GM21825 (cell line): ENCODE measurements at regions not wholly inside any gene's neighbourhood (a gene's known extent, or its start where the extent isn't known, plus 50 kb on each side); places are given as distances from the start of the nearest gene placed in this dataset.
"Not testable (repeated sequence)": the region's sequence is repeated elsewhere in the genome, so short reads cannot be mapped to it uniquely, and the experiment has no call there.

Experiments used
- ATAC-seq: cut with Tn5 transposase; IDR thresholded peaks from one replicate; pipeline ENCODE4 v1.9.1; 2021; ENCODE audit warnings: mild to moderate bottlenecking, moderate library complexity; ENCODE audit not compliant: unreplicated experiment

DNA sequence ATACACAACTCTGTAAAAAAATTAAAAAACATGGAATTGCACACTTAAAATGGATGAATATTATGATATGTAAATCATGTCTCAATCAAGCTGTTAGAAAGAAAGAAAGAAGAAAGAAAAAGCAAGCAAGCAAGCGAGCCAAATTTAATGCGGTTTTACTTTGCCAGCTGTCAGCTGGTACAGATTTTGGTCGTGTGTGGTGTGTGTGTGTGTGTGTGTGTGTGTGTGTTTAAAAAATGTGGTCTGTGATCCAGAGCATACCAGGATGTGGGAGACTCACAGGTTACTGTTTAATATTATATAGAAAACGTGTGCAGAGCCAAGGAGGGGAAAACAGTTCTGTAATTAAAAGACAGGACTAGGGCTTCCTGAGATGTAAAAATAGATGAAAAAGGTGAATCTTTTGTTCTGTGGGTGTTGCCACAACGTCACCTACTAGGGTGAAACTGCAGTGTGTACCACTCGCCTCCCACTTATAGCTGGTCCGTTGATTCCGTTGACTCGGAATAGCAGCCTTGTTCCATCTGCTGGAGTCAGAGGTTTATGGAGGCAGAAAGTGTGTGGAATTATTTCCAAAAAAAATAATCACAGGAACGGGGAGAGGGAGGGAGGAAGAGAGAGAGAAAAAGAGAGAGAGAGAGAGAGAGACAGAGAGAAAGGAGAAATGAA, 197.7 kb downstream of the BCAS1 start:
- ATAC-seq: peak; percentile 59

DNA sequence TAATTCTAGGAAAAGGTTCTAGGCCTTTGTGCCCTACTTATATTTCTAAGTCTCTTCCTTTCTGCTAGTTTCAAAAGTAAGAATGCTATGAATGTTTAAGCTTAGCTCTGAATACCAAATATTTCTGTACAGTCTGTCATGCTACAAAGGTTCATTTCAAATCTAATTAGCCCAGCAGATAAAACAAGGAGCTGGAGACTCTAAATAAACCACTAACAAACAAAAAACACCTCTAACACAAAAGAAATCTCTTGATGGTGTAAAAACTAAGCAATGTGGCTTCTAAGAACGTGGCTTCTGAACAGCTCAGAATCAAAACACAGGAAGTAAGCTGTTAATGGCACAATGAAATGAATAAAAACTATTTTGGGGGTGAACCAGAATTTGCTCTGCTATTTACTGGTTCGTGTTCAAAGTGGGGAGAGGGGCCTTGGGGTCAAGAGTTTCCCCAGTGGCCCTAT, 198.3 kb downstream of the BCAS1 start:
- no peak for ATAC-seq

DNA sequence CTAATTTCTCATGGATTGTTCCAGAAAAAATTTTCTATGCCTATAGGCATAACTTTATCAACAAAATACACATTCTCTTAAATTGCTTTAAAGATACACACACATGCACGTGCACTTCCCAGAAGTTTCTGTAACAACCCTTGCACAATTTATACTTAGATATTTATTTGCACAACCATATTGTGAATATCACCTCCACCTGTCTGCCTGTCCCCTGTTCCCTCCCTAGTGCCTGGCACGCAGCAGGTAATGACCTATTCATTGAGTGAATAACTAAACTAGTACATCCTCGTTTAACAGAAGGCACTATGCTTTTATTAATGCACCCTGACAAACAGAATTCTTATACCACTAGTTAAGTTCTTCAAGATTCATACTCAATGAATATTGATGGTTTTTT, 198.9 kb downstream of the BCAS1 start:
- ATAC-seq: no peak

DNA sequence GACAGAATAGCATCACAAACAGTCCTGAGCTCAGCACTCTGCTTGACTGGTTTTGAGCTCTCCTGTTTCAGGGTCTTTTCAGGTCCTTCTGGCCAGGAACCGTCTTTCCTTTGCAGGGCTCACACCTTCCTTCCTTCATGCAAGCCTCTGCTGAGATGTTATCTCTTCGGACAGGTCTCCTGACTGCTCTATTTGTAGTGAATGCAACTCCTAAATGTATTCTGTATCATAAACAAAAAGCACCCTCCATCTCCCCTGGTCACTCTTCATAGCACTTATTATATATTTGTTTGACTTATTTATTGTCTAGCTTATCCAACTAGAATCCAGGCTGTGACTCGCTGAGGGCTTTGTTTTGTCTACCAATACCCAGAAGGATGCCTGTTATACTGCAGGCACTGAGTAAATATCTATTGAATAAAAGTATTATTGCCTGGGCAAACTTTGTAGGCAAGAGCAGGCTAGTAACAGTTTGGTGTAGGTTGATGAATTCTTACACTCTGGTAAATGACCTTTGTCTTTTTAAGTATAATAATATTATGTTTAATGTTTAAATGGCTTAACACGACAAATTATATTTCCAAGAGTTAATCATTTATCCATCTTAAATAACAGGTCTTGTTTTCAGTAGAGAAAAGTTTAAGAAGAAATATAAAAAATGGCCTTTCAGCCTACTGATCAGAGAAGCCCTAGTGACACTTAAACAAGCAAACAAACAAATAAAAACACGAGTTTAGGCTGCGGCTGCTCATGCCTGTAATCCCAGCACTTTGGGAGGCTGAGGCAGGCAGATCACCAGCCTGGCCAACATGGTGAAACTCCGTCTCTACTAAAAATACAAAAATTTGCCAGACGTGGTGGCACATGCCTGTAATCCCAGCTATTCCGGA, 199.7 kb downstream of the BCAS1 start:
- no peak for ATAC-seq

DNA sequence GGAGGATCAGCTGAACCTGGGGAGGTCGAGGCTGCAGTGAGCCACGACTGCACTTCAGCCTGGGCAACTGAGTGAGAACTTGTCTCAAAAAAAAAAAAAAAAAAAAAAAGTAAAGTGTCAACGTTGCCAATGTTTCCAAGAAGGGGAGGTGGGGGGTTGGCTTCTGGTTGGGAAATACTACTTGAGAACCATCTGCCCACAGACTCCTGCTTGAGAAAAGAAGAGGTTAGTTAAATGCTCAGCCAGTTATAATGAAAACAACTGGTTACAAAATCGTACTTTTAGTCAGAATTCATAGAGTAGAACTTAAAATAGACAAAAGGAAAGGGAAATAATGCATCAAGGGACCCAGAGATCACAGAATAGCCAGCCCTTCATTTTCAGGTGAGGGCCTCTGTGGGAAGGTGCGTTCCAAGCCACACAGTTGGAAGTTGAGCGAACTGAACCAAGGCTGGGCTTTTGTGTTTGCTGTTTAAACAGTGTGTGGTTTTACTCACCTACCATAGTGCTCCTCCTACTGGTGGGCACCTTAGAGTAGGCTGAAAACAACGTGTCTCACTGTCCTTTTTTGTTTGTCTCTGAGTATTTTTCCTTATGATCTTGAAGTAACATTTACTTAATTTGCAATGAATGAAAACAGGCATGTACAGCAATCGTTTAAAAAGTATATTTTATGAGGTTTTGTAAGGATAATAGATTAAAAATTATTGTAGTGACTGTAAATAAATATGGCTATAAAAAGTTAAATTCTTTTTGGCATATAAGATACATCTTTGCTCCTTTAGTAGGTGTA, 200.7 kb downstream of the BCAS1 start:
- peak; percentile 58 for ATAC-seq

DNA sequence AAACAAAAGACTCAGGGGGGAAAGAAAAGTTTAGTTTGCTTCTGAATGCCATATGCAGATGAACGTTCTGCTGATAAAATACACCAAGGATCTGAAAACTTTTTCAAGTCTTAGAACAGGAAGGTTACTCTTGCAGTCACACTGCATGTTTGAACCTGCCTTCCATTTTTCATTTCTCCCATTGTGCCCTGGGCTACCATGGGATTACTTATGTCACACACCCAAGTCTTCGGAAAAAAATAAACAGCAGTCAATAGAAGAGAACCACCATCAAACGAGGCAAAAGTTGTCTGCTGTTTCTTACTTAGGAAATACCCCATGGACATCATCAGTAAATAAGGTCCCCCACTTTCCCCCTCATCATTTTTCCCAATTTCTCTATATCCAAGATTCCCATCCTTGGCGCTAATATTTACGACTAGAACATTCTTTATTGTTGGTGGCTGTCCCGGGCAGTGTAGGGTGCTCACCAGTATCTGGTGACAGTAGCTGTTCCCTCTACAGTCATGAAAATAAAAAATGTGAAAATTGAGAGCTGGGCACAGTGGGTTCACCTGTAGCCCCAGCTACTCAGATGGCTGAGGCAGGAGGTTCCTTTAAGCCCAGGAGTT, 202.5 kb downstream of the BCAS1 start:
- ATAC-seq: no peak

DNA sequence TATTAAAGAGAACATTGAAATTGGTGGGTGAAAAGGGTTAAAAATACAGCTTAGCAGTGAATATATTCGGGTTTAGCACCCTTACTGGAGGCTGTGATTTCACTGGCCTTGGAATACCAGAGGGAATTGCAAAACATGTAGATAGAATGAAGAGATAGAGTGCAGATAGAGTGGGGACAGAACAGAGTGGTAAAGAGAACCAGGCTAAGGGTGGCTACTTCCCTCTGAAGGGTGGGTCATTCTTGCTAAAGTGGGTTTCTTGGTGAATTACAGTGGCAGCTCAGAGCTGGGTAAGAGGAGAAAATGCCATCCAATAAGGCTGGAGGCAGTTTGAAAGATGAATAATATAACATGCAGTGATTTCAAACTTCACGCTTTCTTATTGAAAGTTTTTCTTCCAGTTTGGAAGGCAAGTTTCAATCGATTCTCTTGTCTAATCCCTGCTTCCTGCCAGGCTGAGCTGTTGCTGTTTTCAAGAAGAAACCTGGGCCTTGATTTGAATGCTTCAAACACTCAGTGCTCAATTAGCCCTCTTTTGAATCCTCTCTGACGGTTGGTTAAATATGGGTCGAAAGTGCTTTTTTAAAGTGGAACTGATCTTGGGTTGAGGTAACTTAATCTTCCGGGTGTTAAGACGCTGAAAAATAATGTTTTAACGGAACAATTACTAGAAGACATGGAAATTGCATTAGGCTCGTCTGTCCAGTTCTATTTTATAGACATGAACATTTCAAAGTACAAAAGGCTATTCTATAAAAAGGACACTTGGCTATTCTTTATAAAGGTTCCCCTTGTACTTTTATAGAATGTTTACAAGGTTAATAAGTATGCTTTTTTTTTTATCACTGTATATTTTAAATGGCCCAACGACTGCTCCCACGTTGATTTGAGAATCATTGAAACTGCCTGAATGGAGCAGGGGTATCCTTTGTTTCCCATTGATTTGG, 203.3 kb downstream of the BCAS1 start:
- peak; percentile 44 for ATAC-seq

DNA sequence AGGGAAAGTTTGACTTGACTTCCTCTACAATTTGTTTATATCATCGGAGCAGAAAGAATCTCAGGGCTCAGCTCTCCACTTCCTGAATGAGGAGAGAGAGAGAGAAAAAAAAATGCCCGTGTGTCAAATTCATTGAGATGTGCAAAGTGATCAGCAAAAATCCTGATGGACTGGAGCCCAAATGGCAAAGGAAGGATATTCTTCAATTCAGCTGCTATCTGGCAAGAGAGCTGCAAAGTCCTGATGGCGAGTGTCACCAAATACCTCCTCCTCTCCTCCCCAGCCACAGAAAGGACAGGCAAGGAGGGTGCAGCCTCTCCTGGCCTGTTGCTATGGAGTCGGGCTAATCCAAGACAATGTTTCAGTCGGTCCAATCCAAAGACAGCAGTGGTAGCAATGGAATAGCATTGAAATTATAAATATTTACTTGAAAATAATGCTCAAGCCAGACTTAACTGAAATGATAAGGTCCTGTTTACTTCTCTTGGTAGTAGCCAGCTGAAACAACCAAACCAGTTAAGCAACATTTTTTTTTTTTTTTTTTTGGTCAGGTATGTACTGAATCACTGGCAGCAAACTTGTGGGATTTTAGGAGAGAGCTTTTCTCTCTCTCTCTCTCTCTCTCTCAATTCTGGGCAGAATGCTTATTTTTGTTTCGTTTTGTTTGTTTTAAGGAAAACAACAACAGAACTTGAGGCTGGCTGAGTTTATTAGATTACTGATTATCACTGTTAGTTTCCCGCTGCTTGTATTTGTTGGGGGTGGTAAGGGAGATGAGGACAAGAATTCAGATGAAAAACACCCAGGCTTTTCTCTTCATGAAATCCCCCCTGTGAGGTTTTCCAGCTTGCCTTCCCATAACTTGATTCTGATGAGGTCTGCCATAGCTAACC, 204.2 kb downstream of the BCAS1 start:
- no peak for ATAC-seq

DNA sequence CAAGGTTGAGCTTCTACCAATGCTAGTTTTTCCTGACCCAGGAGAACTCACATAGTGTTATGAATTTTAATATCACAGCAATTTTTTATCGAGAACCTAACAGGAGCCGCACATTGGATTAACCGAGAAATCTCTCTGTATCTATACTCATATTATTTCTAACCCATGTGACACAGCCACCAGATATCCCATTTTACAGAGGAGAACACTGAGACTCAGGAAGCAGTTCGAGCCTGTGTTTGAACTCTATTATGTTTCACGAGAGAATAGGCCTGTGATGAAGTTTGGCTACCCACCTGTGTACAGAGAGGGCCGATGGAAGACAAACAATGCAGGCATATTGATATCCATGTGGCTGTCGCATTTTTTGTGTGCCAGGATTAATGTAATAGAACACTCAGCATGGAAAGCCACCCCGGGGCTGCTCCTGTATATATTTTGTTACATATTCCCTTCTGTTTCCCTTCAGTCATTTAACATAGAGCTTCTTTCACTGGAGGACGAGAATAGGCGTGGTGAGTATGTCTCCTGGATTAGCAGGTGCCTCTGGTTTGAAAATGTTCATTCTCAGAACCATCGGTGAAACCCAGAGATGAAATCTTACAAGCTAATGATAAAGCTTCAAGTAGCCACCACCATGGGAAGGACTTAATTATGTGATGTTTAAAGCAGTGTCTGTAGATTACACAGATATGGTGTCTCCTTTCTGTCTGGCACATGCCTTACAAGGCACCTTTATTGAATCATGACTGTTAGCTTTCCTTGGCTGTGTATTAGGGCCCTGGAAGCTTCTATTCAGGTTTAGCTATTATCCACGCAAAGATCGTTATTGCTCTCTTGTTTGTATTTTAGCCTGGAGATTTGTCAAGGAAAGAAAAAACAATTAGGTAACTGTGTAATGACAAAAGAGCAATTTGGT, 205.4 kb downstream of the BCAS1 start:
- ATAC-seq: not testable (repeated sequence)

DNA sequence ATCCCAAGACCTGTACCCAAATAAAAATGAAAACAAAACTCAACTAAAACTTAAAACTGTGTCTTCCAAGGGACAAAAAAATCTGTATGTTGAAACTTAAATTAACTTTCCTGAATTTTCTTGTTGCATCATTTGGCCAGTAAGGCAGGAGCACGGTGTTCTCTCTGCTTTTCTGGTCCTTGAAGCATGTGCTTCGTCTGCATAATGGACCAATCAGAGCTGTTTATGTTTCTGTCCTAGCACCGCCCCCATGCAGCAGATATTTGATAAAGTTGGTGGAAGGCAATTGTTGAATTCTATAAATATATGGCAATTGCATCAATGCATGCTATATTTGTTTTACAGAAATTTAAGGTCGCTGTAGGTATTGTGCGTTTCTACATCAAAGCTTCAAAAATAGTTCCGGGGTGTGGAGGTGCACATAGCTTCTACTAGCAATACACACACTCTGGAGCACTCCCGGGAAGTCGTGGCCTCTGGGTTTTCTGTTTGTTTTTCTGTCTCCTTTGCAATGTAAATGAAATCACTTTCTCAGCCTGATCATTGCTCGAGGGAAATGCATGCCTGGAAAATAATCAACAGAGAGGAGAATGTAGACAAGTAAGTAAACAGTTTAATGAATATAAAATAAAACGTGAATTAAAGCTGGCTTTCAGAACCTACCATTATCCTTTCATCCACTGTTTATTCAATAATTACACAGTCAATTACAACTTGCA, 206.3 kb downstream of the BCAS1 start:
- ATAC-seq: not testable (repeated sequence)

DNA sequence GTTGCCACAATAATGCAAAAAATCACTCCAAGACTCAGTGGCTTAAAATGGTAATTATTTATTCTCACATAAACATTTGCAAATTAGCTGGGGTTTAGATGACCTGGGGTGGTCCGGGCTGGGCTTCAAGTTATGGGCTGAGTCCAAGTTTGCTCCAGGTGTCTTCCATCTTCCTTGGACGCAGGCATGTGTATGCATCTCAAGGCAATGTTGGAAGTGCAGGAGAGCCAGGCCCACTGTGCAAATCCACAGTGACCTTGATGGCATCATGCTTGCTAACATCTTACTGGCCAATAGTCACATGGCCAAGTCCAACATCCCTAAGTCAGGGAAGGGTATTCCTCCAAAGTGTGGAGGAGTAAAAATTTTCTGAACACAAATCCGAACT, 206.9 kb downstream of the BCAS1 start:
- ATAC-seq: not testable (repeated sequence)

DNA sequence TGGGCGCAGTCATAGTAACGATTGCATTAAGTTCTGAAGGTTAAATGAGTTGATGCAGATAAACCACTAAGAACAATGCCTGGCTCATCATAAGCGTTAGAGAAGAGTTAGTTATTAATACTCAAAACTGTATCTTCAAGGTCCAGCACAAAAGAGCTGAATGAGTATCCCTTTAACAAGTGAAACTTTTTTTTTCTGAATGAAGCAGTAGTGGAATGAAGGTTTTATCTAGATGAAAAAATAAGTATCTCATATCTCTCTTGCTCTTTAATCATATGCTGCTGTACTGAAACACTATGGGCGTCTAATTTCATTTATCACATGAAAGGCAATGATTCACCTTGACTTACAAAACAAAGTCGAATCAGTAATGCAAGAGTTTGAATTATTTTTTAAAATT, 207.4 kb downstream of the BCAS1 start:
- not testable (repeated sequence) for ATAC-seq

DNA sequence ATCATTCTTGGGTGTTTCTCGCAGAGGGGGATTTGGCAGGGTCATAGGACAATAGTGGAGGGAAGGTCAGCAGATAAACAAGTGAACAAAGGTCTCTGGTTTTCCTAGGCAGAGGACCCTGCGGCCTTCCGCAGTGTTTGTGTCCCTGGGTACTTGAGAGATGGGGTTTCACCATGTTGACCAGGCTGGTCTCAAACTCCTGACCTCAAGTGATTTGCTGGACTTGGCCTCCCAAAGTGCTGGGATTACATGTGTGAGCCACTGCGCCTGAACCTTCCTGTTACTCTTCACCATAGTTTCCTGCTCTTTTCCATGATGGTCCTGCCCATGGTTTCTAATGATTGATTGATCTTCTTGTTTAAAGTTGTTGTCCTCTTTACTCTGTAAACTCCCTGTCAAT, 207.9 kb downstream of the BCAS1 start:
- not testable (repeated sequence) for ATAC-seq

DNA sequence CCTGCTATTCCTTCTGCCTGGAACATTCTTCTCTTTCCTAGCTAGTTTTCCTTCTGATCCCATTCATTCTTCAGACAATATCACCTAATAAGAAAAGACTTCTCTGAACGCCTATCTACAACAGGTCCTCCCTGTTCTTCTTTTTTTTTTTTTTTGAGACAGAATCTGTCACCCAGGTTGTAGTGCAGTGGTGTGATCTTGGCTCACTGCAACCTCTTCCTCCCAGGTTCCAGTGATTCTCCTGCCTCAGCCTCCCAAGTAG, 208.3 kb downstream of the BCAS1 start:
- ATAC-seq: not testable (repeated sequence)

DNA sequence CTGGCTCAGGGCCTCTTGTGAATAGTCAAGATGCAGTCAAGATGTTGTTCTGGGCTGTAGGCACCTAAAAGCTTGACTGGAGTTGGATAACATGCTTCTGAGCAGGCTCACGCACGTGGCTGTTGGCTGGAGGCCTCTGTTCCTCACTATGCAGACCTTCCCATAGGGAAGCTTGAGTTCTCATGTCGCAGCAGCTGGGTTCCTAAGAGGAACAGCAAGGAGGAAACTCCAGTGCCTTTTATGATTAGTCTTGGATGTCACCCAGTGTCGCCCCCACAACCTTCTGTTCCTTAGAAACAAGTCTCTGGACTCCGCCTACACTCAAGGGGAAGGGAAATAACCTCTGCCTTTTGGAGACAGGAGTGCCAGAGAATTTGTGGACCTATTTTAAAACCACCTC, 210.7 kb downstream of the BCAS1 start:
- no peak for ATAC-seq

DNA sequence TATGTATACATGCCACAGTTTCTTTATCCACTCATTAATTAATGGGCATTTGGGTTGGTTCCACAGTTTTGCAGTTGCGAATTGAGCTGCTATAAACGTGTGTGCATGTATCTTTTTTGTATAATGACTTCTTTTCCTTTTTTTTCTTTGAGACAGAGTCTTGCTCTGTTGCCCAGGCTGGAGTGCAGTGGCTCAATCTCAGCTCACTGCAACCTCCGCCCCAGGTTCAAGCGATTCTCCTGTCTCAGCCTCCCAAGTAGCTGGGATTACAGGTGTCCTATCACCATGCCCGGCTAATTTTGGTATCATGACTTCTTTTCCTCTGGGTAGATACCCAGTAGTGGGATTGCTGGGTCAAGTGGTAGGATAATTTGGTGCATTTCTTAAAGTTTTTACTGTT, 211.4 kb downstream of the BCAS1 start:
- ATAC-seq: not testable (repeated sequence)

DNA sequence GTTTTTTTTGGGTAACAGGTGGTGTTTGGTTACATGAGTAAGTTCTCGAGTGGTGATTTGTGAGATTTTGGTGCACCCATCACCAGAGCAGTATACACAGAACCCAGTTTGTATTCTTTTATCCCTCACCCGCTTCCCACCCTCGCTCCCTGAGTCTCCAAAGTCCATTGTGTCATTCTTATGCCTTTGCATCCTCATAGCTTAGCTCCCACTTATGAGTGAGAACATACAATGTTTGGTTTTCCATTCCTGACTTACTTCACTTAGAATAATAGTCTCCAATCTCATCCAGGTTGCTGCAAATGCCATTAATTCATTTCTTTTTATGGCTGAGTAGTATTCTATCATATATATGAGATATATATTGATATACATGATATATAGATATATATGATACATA, 211.9 kb downstream of the BCAS1 start:
- not testable (repeated sequence) for ATAC-seq
